Spleen (tissue), 11 donors: ENCODE measurements at regions not wholly inside any gene's neighbourhood (a gene's known extent, or its start where the extent isn't known, plus 50 kb on each side); places are given as distances from the start of the nearest gene placed in this dataset.

Experiments used
- DNase-seq: peaks from one replicate; pipeline ENCODE4 v3.0.0-alpha.2; 2020
- H3K27ac ChIP-seq, 8 donors: fragments of 200-600 bp; sonication (generic) in 7 of 8; 1 replicate in 4 of 8; 2 replicates in 4 of 8; pipeline versions ENCODE4 v1.5.0 to v1.8.0; 2016 to 2021; ENCODE audit warnings: inconsistent platforms in 4 of 8, mild to moderate bottlenecking in 4 of 8, moderate library complexity in 1 of 8
- H3K27me3 ChIP-seq, 7 donors: fragments of 200-600 bp; sonication (generic) in 6 of 7; replicated peaks in 1 of 7; 1 replicate in 4 of 7; 2 replicates in 3 of 7; pipeline versions ENCODE4 v1.5.0 to v1.8.0; 2016 to 2021; ENCODE audit warnings: inconsistent platforms in 3 of 7, mild to moderate bottlenecking in 1 of 7
- H3K36me3 ChIP-seq, 6 donors: fragments of 200-600 bp; sonication (generic) in 5 of 6; 1 replicate in 4 of 6; 2 replicates in 2 of 6; pipeline versions ENCODE4 v1.5.0 to v1.8.0; 2016 to 2021; ENCODE audit warnings: inconsistent platforms in 2 of 6
- H3K4me1 ChIP-seq, 6 donors: fragments of 200-600 bp; sonication (generic) in 5 of 6; 1 replicate in 3 of 6; 2 replicates in 3 of 6; pipeline versions ENCODE4 v1.5.0 to v1.8.0; 2016 to 2021; ENCODE audit warnings: inconsistent platforms in 3 of 6
- H3K4me3 ChIP-seq, 8 donors: fragments of 200-600 bp; sonication (generic) in 7 of 8; 1 replicate in 4 of 8; 2 replicates in 4 of 8; pipeline versions ENCODE4 v1.5.0 to v1.8.0; 2016 to 2021; ENCODE audit warnings: inconsistent platforms in 4 of 8, mild to moderate bottlenecking in 4 of 8, moderate library complexity in 2 of 8
- H3K9me3 ChIP-seq, 8 donors: fragments of 200-600 bp; sonication (generic) in 7 of 8; 1 replicate in 4 of 8; 2 replicates in 4 of 8; pipeline versions ENCODE4 v1.5.0 to v1.8.0; 2016 to 2021; ENCODE audit warnings: inconsistent platforms in 4 of 8
- POLR2A ChIP-seq, 3 donors: fragments of 450-650 bp; IDR thresholded peaks; one replicate each; pipeline ENCODE4 v1.5.1; 2017; ENCODE audit warnings: antibody characterized with exemption in 3 of 3, mild to moderate bottlenecking in 1 of 3
- POLR2AphosphoS5 ChIP-seq, 3 donors: sonication (generic); formaldehyde crosslinking; IDR thresholded peaks; one replicate each; pipeline ENCODE4 v1.5.1; 2017; ENCODE audit warnings: antibody characterized with exemption in 3 of 3
- WGBS, 5 donors: extraction: QIAGEN DNeasy Blood & Tissue Kit in 3 of 5; methylation state at CpG; one replicate each; pipeline versions ENCODE4 v1.1.5 to v1.1.7; 2013 to 2018; 5-methylcytosine and 5-hydroxymethylcytosine counted together
- intact Hi-C: fragments of 100-400 bp; cut with DNase I; formaldehyde crosslinking; loops from one replicate; pipeline ENCODE4 v1.15.0; 2023; ENCODE audit warnings: low total_unique reads
- TF ChIP-seq, protein P1 (sequence below), 11 experiments: fragments of 200-600 bp in 7 of 11; fragments of 450-650 bp in 4 of 11; sonication (generic) in 4 of 11; IDR thresholded peaks in 8 of 11; conservative IDR thresholded peaks in 3 of 11; 1 replicate in 7 of 11; 2 replicates in 4 of 11; pipeline versions ENCODE4 v1.4.0 to v1.8.0; 2016 to 2021; ENCODE audit warnings: antibody characterized with exemption in 11 of 11, inconsistent platforms in 4 of 11, mild to moderate bottlenecking in 1 of 11
- donor health status: healthy with polysubstance abuse.
- donor health status: DM: no; HTN: no; CAD: no; lungs with moderate emphysema.
- donor health status: DM: no; HTN: no; CAD: no.
- donor health status: Bipolar disorder and iron deficiency.
- donor health status: healthy.
- donor health status: DM: no; HTN: no; CAD: no.
- donor health status: DM: yes; HTN: yes; CAD: no.

- TF ChIP-seq POLR2A (IDR thresholded peaks at IDR 0.05) (no peak), POLR2AphosphoS5 (IDR thresholded peaks at IDR 0.05) (no peak)
- TF ChIP-seq, protein P1, sequence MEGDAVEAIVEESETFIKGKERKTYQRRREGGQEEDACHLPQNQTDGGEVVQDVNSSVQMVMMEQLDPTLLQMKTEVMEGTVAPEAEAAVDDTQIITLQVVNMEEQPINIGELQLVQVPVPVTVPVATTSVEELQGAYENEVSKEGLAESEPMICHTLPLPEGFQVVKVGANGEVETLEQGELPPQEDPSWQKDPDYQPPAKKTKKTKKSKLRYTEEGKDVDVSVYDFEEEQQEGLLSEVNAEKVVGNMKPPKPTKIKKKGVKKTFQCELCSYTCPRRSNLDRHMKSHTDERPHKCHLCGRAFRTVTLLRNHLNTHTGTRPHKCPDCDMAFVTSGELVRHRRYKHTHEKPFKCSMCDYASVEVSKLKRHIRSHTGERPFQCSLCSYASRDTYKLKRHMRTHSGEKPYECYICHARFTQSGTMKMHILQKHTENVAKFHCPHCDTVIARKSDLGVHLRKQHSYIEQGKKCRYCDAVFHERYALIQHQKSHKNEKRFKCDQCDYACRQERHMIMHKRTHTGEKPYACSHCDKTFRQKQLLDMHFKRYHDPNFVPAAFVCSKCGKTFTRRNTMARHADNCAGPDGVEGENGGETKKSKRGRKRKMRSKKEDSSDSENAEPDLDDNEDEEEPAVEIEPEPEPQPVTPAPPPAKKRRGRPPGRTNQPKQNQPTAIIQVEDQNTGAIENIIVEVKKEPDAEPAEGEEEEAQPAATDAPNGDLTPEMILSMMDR (IDR thresholded peaks at IDR 0.05 in 8 of 11, conservative IDR thresholded peaks at IDR 0.05 in 3 of 11) = no peak
- WGBS, 5 donors = 72 to 92% (median 88%) methylated on average over 5 of the region's 5 CpGs
- H3K27me3 ChIP-seq = no peaks in the 10 kb centered on the region
- DNase-seq = no peak
- no peak overlapping the region for H3K4me3 ChIP-seq
- H3K9me3 ChIP-seq = no peaks in the 10 kb centered on the region
- intact Hi-C loops = no loop called here
- peaks cover 0 to 4% (median 0%) of the 10 kb centered on the region in 6 donors for H3K4me1 ChIP-seq
- no peak overlapping the region for H3K27ac ChIP-seq
- no peaks in the 10 kb centered on the region for H3K36me3 ChIP-seq
These were observed 247.0 kb upstream of the HABP2 start for GRCh38 chr10:113305871-113306270.

GRCh38 chr10:113309791-113310190 lies 243.1 kb upstream of the HABP2 start:
- 87 to 95% (median 94%) methylated on average over 4 of the region's 4 CpGs for WGBS, 5 donors

DNA sequence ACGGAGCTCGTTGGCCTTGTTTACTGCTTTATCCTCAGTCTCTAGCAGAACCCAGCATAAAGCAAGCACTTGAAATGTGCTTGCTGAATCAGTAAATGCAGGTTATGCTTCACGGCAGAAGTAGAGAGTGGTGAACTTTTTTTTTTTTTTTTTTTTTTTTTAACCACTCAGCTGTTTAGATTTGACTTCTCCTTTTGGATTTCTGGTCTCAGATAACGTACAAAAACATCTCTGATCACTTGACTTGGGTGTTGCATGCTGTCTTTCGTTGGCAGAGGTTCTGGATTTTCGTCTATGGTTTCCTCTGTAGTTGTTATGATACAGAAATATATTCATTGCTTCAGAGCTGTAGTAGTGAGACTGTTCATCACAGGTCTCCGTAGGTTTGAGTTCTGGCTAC lies 242.5 kb upstream of the HABP2 start:
- no peaks in the 10 kb centered on the region for H3K27me3 ChIP-seq
- peak overlapping the region in 2 of 8 donors; percentile 19 to 26 for H3K27ac ChIP-seq
- H3K9me3 ChIP-seq = no peaks in the 10 kb centered on the region
- no peak for DNase-seq
- intact Hi-C loops = no loop called here
- TF ChIP-seq, protein P1 (IDR thresholded peaks at IDR 0.05 in 8 of 11, conservative IDR thresholded peaks at IDR 0.05 in 3 of 11) = no peak
- peak in 1 of 3 donors; percentile 17 for TF ChIP-seq POLR2AphosphoS5 (IDR thresholded peaks at IDR 0.05)
- H3K4me1 ChIP-seq = peaks cover 0 to 4% (median 0%) of the 10 kb centered on the region in 6 donors
- 31 to 40% (median 35%) methylated on average over 7 of the region's 7 CpGs for WGBS, 5 donors
- no peaks in the 10 kb centered on the region for H3K36me3 ChIP-seq
- H3K4me3 ChIP-seq = no peak overlapping the region

More at GRCh38 chr10:113309791-113310190, 243.1 kb upstream of the HABP2 start:
- no peaks in the 10 kb centered on the region for H3K9me3 ChIP-seq
- peak overlapping the region in 1 of 8 donors; percentile 26 for H3K27ac ChIP-seq
- no peaks in the 10 kb centered on the region for H3K36me3 ChIP-seq
- no peak overlapping the region for H3K4me3 ChIP-seq
- H3K4me1 ChIP-seq = peaks cover 0 to 4% (median 0%) of the 10 kb centered on the region in 6 donors
- intact Hi-C loops = no loop called here
- H3K27me3 ChIP-seq = no peaks in the 10 kb centered on the region
- TF ChIP-seq, protein P1 (IDR thresholded peaks at IDR 0.05 in 8 of 11, conservative IDR thresholded peaks at IDR 0.05 in 3 of 11) = no peak
- no peak for TF ChIP-seq POLR2AphosphoS5 (IDR thresholded peaks at IDR 0.05)
- TF ChIP-seq POLR2A (IDR thresholded peaks at IDR 0.05) = no peak
- no peak for DNase-seq

DNA sequence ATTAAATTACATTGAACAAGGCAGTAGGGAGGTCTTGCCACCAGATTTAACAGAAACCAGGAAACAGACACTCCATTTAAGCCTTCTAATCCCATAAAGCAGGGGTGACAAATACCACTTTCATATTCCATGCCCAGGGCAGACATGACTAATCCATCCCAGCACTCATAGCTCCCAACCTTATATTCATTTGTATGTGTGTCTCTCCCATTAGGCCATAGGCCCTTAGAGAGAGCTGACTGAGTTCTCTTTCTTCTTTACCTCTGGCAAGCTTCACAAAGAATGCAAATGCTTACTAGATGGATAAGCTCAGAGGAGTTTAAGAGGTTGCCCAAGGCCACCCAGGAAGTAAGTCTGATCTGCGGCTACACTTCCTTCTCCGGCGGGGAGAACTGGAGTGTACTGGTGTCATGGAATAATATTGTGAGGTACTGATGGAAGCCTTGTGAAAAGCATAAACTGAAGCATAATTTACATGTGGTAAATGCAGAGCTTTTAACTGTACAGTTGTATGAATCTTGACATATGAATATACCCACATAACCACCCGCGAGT lies 239.7 kb upstream of the HABP2 start:
- Histone ChIP-seq H3K36me3 (no peaks in the 10 kb centered on the region), H3K27ac (no peak overlapping the region), H3K4me3 (no peak overlapping the region), H3K4me1 (peaks cover 0 to 4% (median 0%) of the 10 kb centered on the region in 6 donors), H3K9me3 (peaks cover 0 to 10% (median 0%) of the 10 kb centered on the region in 8 donors), H3K27me3 (no peaks in the 10 kb centered on the region)
- WGBS, 5 donors = 85 to 98% (median 93%) methylated on average over 5 of the region's 5 CpGs
- TF ChIP-seq POLR2AphosphoS5 (IDR thresholded peaks at IDR 0.05) = no peak
- TF ChIP-seq, protein P1 (IDR thresholded peaks at IDR 0.05 in 8 of 11, conservative IDR thresholded peaks at IDR 0.05 in 3 of 11) = no peak
- no peak for TF ChIP-seq POLR2A (IDR thresholded peaks at IDR 0.05)
- intact Hi-C loops = no loop called here
- no peak for DNase-seq
